HG03095 (cell line): ENCODE measurements at regions not wholly inside any gene's neighbourhood (a gene's known extent, or its start where the extent isn't known, plus 50 kb on each side); places are given as distances from the start of the nearest gene placed in this dataset.
"Not testable (repeated sequence)": the region's sequence is repeated elsewhere in the genome, so short reads cannot be mapped to it uniquely, and the experiment has no call there.

Source experiments
- ATAC-seq: cut with Tn5 transposase; IDR thresholded peaks from one replicate; pipeline ENCODE4 v1.9.1; 2021; ENCODE audit warnings: moderate library complexity; ENCODE audit not compliant: unreplicated experiment

- ATAC-seq = no peak
These were observed 336.3 kb downstream of the BMP4 start for GRCh38 chr14:53620317-53620716.

- ATAC-seq = no peak
These were observed 336.9 kb downstream of the BMP4 start for GRCh38 chr14:53619691-53620231.

DNA sequence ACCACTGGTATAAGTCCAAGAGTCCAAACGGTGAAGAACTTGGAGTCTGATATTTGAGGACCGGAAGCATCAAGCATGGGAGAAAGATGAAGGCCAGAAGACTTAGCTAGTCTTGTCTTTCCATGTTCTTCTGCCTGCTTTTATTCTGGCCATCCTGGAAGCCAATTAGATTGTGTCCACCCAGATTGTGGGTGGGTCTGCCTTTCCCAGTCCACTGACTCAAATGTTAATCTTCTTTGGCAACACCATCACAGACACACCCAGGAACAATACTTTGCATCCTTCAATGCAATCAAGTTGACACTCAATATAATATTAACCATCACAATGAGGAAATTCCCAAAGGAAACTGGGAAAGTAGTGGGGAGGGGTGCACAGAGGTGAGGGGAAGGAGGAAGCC, 340.1 kb downstream of the BMP4 start:
- ATAC-seq = not testable (repeated sequence)

DNA sequence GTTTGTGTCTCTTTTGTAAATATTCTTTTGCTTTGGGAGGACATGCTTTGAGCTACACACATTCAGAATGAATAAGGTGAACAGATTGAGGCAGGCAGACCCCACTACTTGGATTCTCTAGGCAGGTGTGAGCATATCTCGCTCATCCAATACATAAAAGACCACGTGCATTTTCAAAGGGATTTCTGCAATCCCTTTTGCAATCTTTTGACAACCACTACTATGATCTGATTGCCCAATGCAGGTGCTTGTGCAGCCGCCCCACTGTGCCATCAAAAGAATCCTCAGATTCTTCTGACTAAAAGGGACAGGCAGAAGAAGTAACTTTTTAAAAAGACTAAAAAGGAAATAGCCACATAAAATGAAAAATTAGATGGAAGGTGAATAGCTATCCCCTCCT, 341.4 kb downstream of the BMP4 start:
- ATAC-seq = no peak

- ATAC-seq = peak; percentile 96
These were observed 343.0 kb downstream of the BMP4 start for GRCh38 chr14:53613404-53614253.

GRCh38 chr14:53610947-53611346, 345.7 kb downstream of the BMP4 start:
- ATAC-seq = no peak

- no peak for ATAC-seq
These were observed 347.6 kb downstream of the BMP4 start for GRCh38 chr14:53609009-53609408.

GRCh38 chr14:53608369-53608768, 348.3 kb downstream of the BMP4 start:
- ATAC-seq = no peak

- no peak for ATAC-seq
These were observed 350.4 kb downstream of the BMP4 start for GRCh38 chr14:53606203-53606602.

DNA sequence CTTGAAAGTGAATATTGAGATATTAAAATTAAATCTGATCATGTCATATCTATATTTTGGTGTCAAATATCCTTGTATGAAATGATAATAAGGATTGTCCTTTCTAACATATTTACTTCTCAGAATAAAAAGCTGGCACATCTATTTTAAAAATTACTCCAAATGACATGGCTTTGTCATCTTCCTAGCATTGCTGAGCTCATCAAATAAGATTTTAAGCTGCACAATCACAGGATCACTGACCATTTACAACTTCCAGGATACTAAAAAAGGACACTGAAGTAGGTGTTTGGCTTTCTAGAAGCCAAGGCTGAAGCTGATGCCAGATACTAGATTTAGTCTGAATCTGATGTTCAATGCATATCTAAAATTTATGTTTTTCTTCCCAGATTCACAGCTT, 351.1 kb downstream of the BMP4 start:
- no peak for ATAC-seq

GRCh38 chr14:53603994-53604393, 352.6 kb downstream of the BMP4 start:
- no peak for ATAC-seq

- ATAC-seq = no peak
These were observed 355.2 kb downstream of the BMP4 start for GRCh38 chr14:53601409-53601808.

DNA sequence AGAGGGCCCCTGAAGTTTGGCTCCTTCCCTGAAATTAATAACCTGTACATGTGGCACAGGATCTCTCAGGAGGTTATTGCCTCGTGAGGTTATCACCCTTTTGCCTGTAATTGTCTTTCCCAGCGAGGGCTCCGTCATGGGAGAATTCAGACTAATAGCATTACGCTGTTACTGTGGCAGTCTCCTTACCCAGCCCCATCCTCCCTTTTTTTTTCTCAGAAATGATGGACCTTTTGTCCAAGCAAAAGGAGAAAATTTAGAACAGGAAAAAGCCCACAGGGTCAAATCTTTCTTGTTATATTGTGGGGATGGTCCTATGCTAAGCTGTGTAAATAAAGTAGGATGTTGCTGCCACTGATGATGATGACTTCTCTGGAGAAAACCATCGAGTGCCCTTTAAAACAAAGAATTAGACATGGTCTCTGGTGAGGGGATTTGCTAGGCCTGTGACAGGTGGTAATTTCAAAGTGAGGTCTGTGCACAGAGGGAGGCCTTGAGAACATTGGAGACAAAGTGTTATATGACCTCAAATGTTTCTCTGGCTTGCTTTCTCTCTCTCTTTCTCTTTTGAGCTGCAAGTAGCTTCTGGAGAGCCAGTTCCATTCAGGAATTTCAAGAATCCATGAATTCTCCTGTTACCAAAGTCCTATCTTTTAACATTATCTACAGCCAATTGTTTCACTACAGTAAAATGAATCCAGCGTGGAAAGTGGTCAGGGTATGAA, 357.2 kb downstream of the BMP4 start:
- ATAC-seq = no peak

GRCh38 chr14:53596853-53597525, 359.6 kb downstream of the BMP4 start:
- no peak for ATAC-seq

DNA sequence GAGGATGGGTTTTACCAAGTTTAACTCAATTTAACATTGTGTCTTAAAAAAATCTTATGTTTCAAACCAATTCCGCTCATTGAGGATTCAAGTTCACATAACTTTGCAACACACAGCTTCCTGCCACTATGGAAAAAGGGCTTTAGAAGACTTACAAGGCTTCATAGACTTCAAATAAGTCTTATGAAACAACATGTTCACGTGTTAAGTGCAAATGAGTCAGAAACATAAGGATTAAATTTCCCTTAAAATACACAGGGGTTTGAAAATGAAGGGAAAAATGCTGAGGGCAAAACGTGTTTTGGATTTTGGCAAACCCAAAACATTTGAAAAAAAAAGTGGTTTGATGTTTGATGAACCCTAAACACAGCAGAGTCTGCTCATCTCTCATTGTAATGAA, 364.8 kb downstream of the BMP4 start:
- no peak for ATAC-seq

DNA sequence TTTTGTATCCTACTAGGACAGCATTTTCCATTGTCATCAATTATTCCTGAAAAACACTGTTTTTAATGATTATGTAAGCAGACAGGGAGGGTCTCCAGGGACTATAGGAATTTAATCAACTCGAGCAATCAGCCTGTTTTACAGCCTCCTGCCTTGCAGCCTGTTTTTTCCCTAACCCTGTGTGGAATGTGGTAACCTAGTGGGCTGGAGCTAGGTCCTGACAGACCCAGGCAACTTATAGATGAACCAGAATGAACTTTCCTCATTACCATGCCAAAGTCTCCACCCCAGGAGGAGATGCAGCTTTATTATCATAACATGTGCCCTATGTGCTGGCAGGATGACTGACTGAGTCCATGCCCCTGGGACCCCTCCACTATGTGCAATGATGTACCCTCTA, 375.1 kb downstream of the BMP4 start:
- ATAC-seq = no peak

DNA sequence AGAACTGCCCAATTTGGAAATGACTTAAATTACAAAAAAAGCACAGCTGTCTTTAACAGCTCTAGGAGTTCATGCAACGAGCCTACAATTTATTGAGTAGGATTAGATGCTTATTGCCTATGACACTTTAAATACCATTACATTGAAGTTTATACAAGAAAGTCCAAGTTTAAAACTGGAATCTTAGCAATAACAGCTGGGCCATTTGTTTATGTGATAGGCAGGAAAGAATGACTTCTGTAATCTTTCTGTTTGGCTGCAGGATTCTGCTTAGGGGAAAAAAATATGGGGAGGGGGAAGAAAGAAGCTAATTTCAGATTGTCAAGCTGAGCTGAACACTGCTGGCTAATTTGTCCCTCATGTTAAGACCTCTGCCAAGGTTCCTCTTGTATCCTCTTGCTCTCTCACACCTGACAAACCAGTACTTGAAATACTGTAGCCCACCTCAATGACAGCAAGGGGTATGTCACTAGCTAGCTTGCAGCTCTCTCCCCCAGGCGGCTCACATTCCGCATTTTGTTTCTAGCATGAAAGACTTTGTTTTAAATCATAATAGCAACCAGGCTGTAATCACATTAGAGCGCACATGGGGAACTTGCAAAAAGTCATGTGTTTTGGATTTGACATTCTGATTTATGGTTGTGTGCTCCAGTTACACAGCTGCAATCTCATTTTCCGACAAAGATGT, 384.8 kb downstream of the BMP4 start:
- no peak for ATAC-seq

DNA sequence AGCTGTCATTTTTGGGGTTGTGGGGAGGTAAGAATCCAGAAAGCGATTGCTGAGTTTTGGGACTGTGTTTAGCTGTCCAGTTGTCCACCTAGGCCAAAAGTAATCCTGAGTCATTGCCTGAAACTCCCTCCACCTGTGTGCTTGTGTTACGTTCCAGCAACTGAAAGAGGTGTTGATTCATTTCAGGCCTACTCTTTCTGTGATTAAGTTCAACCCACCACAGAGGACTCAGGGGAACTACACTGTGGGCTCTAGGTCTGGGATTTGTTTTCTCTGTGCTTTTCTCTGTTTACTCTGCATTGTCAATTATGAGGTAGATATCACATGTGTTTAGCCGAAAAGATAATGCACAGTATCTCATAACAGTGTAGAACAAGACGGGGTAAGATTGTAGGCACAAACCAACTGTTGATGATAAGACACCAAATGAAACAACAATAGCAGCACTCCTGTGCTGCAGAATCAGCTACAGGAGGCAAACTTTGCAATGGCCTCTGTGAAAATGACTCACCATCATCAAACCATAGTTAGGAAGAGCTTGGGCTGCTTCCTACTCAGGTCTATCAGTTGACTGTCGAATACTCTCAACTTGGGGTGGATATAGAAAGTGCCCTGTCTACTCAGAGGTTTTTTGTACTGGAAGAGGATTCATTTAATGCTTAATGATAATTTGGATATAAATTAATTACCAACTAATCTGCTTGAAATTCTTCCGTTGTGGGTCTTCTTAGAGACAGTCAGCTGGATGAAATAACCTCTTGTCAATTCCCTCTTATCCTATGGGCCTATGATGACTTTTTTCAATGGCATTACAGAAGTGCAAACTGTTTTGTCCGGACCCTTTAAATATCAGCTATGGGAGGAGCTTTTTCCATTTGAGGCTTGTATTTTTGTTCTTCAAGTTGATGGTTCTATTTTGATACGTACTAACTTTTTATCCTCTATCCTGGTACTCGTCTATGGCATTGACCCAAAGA, 385.9 kb downstream of the BMP4 start:
- ATAC-seq = peak; percentile 97

DNA sequence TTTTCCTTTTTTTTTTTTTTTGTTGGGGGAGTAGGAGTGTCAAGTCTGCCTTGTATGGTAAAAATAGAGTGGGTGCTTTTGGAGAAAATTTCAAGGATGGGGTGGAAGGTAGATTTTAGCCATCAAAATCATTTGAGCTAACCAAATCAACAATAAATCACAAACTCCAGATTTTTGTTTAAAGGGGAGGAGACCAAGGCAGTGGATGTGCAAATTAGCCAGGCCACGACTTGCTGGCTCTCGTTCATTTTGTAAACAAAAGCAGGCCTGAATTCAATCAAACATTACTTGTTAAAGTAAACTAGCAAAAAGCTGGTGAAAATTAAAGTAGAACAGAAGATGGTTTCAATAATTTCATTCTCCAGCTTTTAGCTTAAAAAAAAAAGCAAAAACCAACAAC, 387.2 kb downstream of the BMP4 start:
- ATAC-seq = no peak
